Fibroblast of the conjunctiva (primary cell): ENCODE measurements at regions not wholly inside any gene's neighbourhood (a gene's known extent, or its start where the extent isn't known, plus 50 kb on each side); places are given as distances from the start of the nearest gene placed in this dataset.
"Not testable (repeated sequence)": the region's sequence is repeated elsewhere in the genome, so short reads cannot be mapped to it uniquely, and the experiment has no call there.

Source experiments
- DNase-seq: peaks from one replicate; pipeline ENCODE4 v3.0.0-alpha.2; 2010; ENCODE audit warnings: low read depth

GRCh38 chr15:98330258-98330657 lies 318.1 kb upstream of the IGF1R start:
- DNase-seq = no peak

- no peak for DNase-seq
Observed at GRCh38 chr15:98330692-98331435, 317.5 kb upstream of the IGF1R start.

GRCh38 chr15:98331676-98332075 lies 316.7 kb upstream of the IGF1R start:
- no peak for DNase-seq

GRCh38 chr15:98333251-98333650 lies 315.1 kb upstream of the IGF1R start:
- DNase-seq = no peak

DNA sequence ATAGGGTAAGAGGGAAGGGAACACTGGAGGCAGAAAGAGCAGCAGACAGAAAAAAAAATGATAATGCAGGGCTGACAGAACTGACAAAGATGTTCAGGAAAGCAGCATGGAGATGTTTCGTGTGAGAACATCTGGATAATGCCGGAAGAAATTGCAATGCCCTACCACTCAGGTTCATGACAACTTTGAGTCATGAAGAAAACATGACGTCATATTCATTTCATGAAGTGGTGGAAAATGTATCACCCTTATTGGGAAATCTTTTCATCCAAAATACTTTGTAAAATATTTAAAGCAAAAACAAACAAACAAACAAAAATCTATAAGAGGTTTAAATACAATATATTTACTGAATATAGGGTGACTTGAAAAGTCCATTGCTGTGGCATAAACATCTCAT lies 305.4 kb upstream of the IGF1R start:
- no peak for DNase-seq

DNA sequence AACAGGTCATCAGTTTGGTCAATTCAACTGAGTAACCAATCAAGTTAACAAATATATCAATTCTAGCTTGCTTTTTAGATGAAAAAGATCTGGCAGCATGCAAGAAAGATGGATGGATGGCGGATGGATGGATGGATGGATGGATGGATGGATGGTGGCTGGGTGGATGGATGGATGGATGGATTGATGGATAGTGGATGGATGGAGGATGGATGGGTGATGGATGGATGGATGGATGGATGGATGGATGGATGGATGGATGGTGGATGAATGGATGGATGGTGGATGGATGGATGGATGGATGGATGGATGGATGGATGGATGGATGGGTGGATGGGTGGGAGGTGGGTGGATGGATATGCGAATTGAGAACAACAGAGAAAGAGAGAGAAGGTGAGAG lies 303.7 kb upstream of the IGF1R start:
- DNase-seq = no peak

DNA sequence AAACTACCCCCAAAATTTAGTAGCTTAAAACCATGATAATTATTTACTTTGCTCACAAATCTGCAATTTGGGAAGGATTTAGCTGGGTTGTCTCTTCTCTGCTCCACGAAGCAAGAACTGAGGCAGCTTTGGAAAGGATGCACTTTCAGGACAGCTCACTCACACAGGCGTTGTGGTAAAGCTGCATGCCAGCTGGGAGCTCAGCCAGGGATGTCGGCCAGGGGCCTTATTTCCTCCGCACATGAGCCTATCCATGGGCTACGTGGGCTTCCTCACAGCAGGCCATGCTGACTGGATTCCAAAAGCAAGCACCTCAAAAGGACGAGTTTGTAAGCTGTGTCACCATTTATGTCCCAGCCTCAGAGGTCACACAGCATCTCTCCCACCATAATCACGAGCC lies 301.3 kb upstream of the IGF1R start:
- no peak for DNase-seq

DNA sequence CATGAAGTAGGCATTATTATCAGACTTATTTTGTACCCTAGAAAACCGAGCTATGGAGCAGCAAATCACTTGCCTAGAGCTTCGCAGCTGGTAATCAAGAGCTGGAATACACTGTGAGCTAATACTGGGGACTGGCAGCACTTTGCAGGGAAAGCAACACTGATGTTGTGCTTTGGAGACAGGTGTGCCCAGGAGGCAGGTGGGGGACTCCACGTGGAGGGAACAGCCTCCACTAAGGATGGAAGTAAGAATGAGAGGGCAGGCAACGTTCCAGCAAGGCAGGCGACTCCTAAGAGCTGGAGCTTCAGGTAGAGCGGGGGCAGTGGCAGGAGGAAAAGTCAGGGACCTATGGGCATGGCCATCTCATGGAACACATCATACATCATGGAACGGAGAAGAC lies 300.5 kb upstream of the IGF1R start:
- DNase-seq = no peak

GRCh38 chr15:98350276-98350675 lies 298.1 kb upstream of the IGF1R start:
- DNase-seq = no peak

DNA sequence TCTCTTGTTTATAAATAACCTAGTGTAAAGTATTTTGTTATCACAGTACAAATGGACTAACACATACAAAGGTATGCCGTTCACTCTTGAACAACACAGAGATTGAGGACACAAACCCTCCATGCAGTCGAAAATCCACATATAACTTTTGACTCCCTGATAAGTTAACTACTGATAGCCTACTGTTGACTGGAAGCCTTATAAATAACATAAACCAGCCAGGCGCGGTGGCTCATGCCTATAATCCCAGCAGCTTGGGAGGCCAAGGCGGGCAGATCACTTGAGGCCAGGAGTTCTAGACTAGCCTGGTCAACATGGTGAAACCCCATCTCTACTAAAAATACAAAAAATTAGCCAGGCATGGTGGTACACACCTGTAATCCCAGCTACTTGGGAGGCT lies 290.1 kb upstream of the IGF1R start:
- DNase-seq = not testable (repeated sequence)

GRCh38 chr15:98358971-98359370 lies 289.4 kb upstream of the IGF1R start:
- DNase-seq = no peak

- DNase-seq = no peak
Observed at GRCh38 chr15:98363416-98363815, 284.9 kb upstream of the IGF1R start.

- no peak for DNase-seq
Observed at GRCh38 chr15:98363955-98364354, 284.4 kb upstream of the IGF1R start.

DNA sequence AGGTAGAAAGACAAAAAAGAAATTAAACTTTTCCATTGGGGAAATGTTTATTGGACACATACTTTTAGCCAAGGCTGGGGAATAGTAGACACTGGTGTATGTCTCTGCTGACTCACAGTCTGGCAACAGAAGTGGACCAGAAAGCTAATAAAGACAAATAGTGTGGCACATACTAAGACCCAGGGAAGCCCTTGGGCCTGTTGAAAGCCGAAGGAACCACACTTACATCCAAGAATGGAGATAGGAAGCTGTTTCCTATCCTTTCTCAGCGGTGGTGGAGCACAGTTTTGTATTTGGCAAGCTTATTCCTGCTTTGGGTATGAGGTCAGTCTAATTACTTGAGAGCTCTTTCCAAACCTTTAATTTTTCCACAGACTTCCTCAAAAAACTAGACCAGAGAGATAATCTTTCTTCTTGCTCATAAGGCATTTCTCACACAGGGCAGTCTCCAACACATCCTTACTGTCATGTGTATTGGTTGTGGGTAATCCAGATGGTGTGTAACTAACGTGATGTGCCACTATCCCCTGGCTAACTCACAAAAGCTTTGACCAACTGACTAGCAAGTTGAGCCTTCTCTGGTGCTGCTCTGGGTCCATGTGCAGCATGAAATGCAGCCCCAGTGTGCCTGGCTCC lies 279.1 kb upstream of the IGF1R start:
- no peak for DNase-seq

- no peak for DNase-seq
Observed at GRCh38 chr15:98375513-98376340, 272.6 kb upstream of the IGF1R start.

- DNase-seq = no peak
Observed at GRCh38 chr15:98380721-98381120, 267.6 kb upstream of the IGF1R start.

GRCh38 chr15:98381446-98381845 lies 266.9 kb upstream of the IGF1R start:
- DNase-seq = no peak

DNA sequence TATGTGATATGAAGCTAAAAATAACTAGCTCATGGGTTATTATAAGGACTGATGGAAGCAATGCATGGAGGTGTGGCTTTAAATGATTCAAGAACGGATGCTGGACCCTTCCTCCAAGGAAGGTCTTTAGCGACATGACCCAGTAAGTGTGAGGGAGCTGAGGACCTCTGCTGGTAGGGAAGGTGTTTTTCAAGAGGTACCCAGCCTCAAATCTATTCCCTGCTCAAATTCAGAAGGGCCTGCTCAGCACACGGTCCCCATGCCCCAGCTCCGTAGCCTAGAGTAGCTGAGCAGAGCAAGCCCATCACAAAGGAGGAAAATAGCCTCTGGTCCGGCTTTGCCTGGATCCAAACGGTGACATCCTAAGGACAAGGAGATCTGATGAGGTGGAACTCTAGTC lies 266.2 kb upstream of the IGF1R start:
- DNase-seq = no peak

DNA sequence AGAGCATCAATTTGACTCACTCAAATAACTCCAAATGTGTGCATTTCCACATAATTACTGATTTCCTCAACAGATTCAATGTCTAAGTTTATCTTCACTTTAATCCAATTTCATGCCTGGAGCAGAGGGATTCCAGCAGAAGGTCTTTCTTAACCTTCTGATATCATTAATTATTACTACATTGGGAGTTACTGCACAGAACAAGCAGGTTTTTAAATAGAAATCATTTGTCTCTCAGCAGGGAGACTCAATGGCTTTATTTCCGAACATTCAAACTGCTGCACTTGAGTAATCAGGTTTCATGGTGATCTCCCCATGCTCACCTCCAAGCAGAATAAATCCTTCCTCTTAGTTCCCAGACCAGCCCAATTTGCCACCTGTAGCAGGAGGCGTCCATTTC lies 264.8 kb upstream of the IGF1R start:
- no peak for DNase-seq

DNA sequence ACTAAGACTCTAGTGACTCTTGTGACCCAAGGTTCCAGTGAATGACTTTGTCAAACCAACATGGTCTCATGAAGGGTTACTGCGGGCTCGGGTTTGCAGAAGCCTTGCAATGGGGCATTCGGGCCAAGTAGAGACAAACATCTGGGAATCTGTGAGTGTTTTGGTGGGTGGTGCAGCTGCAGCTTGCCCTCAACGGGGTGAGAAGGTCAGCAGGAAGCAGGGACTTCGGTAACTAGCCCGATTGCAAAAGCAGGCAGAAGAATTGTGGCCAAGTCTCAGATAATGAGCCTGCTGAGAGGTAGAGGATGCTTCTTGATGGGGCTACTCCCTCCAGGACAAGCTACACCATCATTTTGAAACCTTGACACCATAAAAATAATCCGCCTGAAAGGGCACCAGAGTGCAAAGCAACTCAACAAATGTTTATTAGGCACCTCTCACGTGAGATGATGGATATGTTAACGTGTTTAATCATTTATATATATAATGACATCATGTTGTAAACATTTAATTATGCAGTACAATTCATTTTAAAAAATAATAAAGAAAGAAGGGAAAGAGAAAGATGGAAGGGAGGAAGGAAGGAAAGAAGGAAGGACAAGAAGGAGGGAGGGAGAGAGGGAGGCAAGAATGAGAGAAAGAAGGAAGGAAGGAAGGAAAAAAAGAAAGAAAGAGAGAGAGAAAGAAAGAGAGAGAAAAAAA lies 263.9 kb upstream of the IGF1R start:
- DNase-seq = no peak

DNA sequence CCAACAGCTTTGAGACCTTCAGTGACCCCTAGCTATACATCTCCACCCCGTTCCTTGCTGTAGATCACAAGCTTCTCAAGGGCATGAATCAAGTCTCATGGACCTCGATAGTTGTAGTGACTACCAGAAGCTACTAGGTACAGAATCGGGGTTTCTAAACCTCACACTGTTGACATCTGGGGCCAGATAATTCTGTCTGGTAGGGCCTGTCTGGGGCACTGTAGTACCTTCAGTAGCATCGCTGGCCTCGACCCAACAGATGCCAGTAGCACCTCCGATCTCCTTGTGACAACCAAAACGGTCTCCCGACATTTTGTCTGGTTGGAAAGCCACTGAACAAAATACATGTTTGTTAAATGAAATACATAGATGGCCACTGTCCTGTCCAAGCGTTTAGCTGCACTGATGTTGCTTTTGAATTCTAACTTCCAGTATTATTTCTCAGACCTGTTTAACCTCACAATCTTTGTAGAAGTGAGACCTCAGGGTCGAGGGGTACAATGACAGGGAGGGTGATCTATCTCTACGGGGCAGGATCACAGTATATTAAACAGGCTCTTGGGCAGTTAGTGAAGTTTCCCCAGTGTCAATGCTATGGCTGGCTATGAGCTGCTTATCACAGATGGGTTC lies 262.5 kb upstream of the IGF1R start:
- no peak for DNase-seq

GRCh38 chr15:98386561-98386960 lies 261.8 kb upstream of the IGF1R start:
- no peak for DNase-seq
